ENCODE measurements at regions not wholly inside any gene's neighbourhood (a gene's known extent, or its start where the extent isn't known, plus 50 kb on each side); places are given as distances from the start of the nearest gene placed in this dataset.
A peak's percentile ranks its signal among the peaks of the same experiment; 100 is the strongest.

DNA sequence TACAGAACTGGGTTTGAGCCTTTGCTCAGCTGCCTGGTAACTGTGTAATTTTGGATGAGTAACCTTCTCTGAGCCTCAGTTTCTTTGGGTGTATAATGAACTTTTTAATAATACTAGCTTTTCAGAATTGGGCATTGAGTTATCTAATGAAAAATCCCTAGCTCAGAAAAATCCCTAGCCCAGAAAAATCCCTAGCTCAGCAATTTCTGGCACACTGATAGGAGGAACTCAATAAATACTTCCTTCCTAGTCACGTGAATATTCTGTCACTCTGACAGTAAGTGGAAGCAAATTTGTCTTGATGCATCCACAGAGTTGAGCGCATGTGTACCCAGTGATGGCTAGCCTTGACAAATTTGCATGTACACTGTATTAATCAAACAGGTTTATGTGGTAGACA is 817.6 kb downstream of the XPNPEP1 start:
- no peaks in the 10 kb centered on the region for H3K27me3 ChIP-seq (ENCODE audit: control insufficient read depth, insufficient read depth, low read length)

DNA sequence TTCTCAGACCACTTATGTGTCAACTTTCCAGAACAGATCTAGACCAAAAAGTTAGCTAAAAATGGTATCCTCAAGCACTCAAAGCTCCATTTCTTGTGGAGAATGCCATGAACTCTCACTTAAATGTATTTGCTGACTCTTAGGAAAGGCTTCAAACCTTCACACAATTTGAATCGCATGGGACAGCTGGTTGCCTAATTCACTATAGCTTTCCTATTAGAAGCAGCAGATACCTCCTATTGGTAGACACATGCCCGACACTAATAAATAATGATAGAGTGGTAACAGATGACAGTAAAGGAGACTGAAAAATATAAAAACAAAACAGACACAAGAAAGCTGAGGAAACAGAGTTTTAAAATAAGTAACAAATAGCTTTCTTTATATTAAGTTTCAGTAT is 818.5 kb downstream of the XPNPEP1 start:
- Histone ChIP-seq H3K4me3 (ENCODE audit: low read depth, low read length) (no peak overlapping the region), H3K4me1 (ENCODE audit: control insufficient read depth, insufficient read depth, low read length) (no peaks in the 10 kb centered on the region), H3K27ac (ENCODE audit: low read depth, low read length) (no peak overlapping the region), H3K36me3 (ENCODE audit: control insufficient read depth, insufficient read depth, low read length) (no peaks in the 10 kb centered on the region), H3K9me3 (ENCODE audit: control insufficient read depth, insufficient read depth, low read length) (no peaks in the 10 kb centered on the region), H3K27me3 (ENCODE audit: control insufficient read depth, insufficient read depth, low read length) (no peaks in the 10 kb centered on the region)
- no peak for DNase-seq (ENCODE audit: low read depth in 4 of 6, low spot score in 6 of 6)
- no CpG with 5 or more reads among the region's 2 CpGs for WGBS (ENCODE audit: insufficient coverage)

More for the DNA sequence above, 817.6 kb downstream of the XPNPEP1 start:
- H3K4me1 ChIP-seq (ENCODE audit: control insufficient read depth, insufficient read depth, low read length) = no peaks in the 10 kb centered on the region
- H3K36me3 ChIP-seq (ENCODE audit: control insufficient read depth, insufficient read depth, low read length) = no peaks in the 10 kb centered on the region
- DNase-seq (ENCODE audit: low read depth in 4 of 6, low spot score in 6 of 6) = no peak
- WGBS (ENCODE audit: insufficient coverage) = no CpG with 5 or more reads among the region's 2 CpGs
- H3K9me3 ChIP-seq (ENCODE audit: control insufficient read depth, insufficient read depth, low read length) = no peaks in the 10 kb centered on the region
- no peak overlapping the region for H3K4me3 ChIP-seq (ENCODE audit: low read depth, low read length)
- H3K27ac ChIP-seq (ENCODE audit: low read depth, low read length) = no peak overlapping the region

GRCh38 chr10:109103278-109103677 is 820.0 kb downstream of the XPNPEP1 start:
- Histone ChIP-seq H3K4me1 (ENCODE audit: control insufficient read depth, insufficient read depth, low read length) (no peaks in the 10 kb centered on the region), H3K27me3 (ENCODE audit: control insufficient read depth, insufficient read depth, low read length) (no peaks in the 10 kb centered on the region), H3K27ac (ENCODE audit: low read depth, low read length) (no peak overlapping the region), H3K9me3 (ENCODE audit: control insufficient read depth, insufficient read depth, low read length) (no peaks in the 10 kb centered on the region), H3K36me3 (ENCODE audit: control insufficient read depth, insufficient read depth, low read length) (no peaks in the 10 kb centered on the region), H3K4me3 (ENCODE audit: low read depth, low read length) (no peak overlapping the region)
- no peak for DNase-seq (ENCODE audit: low read depth in 4 of 6, low spot score in 6 of 6)
- WGBS (ENCODE audit: insufficient coverage) = 50% methylated on average over 1 of the region's 2 CpGs

- no peak overlapping the region for H3K27ac ChIP-seq (ENCODE audit: low read depth, low read length)
- peaks cover 3% of the 10 kb centered on the region for H3K9me3 ChIP-seq (ENCODE audit: control insufficient read depth, insufficient read depth, low read length)
- no peak overlapping the region for H3K4me3 ChIP-seq (ENCODE audit: low read depth, low read length)
- no peaks in the 10 kb centered on the region for H3K36me3 ChIP-seq (ENCODE audit: control insufficient read depth, insufficient read depth, low read length)
- no CpG with 5 or more reads among the region's 3 CpGs for WGBS (ENCODE audit: insufficient coverage)
- no peaks in the 10 kb centered on the region for H3K4me1 ChIP-seq (ENCODE audit: control insufficient read depth, insufficient read depth, low read length)
- no peaks in the 10 kb centered on the region for H3K27me3 ChIP-seq (ENCODE audit: control insufficient read depth, insufficient read depth, low read length)
- DNase-seq (ENCODE audit: low read depth in 4 of 6, low spot score in 6 of 6) = no peak
These were observed 833.5 kb downstream of the XPNPEP1 start for GRCh38 chr10:109089779-109090178.

DNA sequence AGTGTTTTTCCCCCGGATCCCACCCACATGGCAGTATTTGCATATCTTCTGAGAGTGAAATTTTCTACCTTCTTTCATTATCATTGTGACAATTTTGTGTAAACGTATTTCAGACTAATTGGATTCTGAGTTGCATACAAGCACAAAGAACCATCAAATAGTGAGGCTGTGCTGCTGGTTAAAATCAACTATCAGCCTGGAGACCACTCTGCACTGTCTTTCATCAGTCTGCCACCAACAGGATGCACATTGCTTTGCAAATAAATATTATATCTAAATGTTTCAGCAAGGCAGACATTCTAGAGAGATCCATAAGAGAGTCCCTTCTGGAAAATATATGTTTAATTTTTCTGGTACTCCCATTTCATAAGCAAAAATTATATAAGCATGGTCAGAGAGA is 851.8 kb downstream of the XPNPEP1 start:
- Histone ChIP-seq H3K9me3 (ENCODE audit: control insufficient read depth, insufficient read depth, low read length) (no peaks in the 10 kb centered on the region), H3K4me1 (ENCODE audit: control insufficient read depth, insufficient read depth, low read length) (no peaks in the 10 kb centered on the region), H3K4me3 (ENCODE audit: low read depth, low read length) (no peak overlapping the region), H3K36me3 (ENCODE audit: control insufficient read depth, insufficient read depth, low read length) (no peaks in the 10 kb centered on the region), H3K27ac (ENCODE audit: low read depth, low read length) (no peak overlapping the region), H3K27me3 (ENCODE audit: control insufficient read depth, insufficient read depth, low read length) (no peaks in the 10 kb centered on the region)
- WGBS (ENCODE audit: insufficient coverage) = no CpG with 5 or more reads among the region's 2 CpGs
- peak in 2 of 6 donors; percentile 20 to 57 for DNase-seq (ENCODE audit: low read depth in 4 of 6, low spot score in 6 of 6)

DNA sequence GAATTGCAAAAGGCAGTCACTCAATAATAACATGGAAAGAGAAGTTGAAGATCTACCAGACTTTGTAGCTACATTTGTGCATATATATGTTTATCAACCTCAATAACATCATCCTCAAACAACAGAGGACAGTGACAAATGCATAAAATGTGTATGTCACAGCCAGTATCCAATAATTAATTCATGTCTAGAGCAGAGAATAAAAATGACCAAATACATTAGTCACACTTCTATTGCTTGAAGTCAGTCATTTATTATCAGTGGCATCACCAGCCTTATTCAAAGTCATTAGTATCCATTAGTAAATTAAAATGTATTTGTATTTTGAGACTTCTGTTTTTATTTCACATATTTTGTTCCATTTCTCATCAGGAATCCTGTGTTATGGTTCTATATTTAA is 852.8 kb downstream of the XPNPEP1 start:
- no peak overlapping the region for H3K4me3 ChIP-seq (ENCODE audit: low read depth, low read length)
- no peaks in the 10 kb centered on the region for H3K27me3 ChIP-seq (ENCODE audit: control insufficient read depth, insufficient read depth, low read length)
- no peaks in the 10 kb centered on the region for H3K9me3 ChIP-seq (ENCODE audit: control insufficient read depth, insufficient read depth, low read length)
- DNase-seq (ENCODE audit: low read depth in 4 of 6, low spot score in 6 of 6) = no peak
- H3K36me3 ChIP-seq (ENCODE audit: control insufficient read depth, insufficient read depth, low read length) = no peaks in the 10 kb centered on the region
- no peak overlapping the region for H3K27ac ChIP-seq (ENCODE audit: low read depth, low read length)
- no peaks in the 10 kb centered on the region for H3K4me1 ChIP-seq (ENCODE audit: control insufficient read depth, insufficient read depth, low read length)

DNA sequence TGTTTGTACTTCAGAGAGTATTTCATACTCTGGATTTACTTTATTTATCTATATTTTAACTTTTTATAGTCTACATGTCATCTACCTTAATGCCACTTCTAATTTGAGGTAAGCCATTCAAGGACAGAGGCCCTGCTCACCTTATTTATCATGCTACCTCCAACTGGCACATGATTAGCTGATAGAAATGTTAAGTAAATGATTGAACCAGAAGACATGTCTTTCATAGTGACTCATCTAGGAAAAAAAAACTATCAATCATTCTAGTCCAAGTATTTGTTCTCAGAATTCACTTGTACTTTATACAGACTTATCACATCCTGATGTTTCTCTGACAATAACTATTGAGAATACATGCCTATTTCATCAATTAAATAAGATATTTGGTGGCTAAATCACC is 856.3 kb downstream of the XPNPEP1 start:
- no peak for DNase-seq (ENCODE audit: low read depth in 4 of 6, low spot score in 6 of 6)
- no peak overlapping the region for H3K4me3 ChIP-seq (ENCODE audit: low read depth, low read length)
- H3K4me1 ChIP-seq (ENCODE audit: control insufficient read depth, insufficient read depth, low read length) = no peaks in the 10 kb centered on the region
- H3K27me3 ChIP-seq (ENCODE audit: control insufficient read depth, insufficient read depth, low read length) = no peaks in the 10 kb centered on the region
- no peaks in the 10 kb centered on the region for H3K9me3 ChIP-seq (ENCODE audit: control insufficient read depth, insufficient read depth, low read length)
- no peaks in the 10 kb centered on the region for H3K36me3 ChIP-seq (ENCODE audit: control insufficient read depth, insufficient read depth, low read length)
- no peak overlapping the region for H3K27ac ChIP-seq (ENCODE audit: low read depth, low read length)

- Histone ChIP-seq H3K4me3 (ENCODE audit: low read depth, low read length) (no peak overlapping the region), H3K9me3 (ENCODE audit: control insufficient read depth, insufficient read depth, low read length) (no peaks in the 10 kb centered on the region), H3K27me3 (ENCODE audit: control insufficient read depth, insufficient read depth, low read length) (no peaks in the 10 kb centered on the region), H3K27ac (ENCODE audit: low read depth, low read length) (no peak overlapping the region), H3K36me3 (ENCODE audit: control insufficient read depth, insufficient read depth, low read length) (no peaks in the 10 kb centered on the region), H3K4me1 (ENCODE audit: control insufficient read depth, insufficient read depth, low read length) (no peaks in the 10 kb centered on the region)
- DNase-seq (ENCODE audit: low read depth in 4 of 6, low spot score in 6 of 6) = peak in 1 of 6 donors; percentile 90
- no CpG with 5 or more reads among the region's 2 CpGs for WGBS (ENCODE audit: insufficient coverage)
These were observed 857.5 kb downstream of the XPNPEP1 start for GRCh38 chr10:109065821-109066220.

- DNase-seq (ENCODE audit: low read depth in 4 of 6, low spot score in 6 of 6) = no peak
- H3K36me3 ChIP-seq (ENCODE audit: control insufficient read depth, insufficient read depth, low read length) = no peaks in the 10 kb centered on the region
- no peak overlapping the region for H3K27ac ChIP-seq (ENCODE audit: low read depth, low read length)
- no peaks in the 10 kb centered on the region for H3K9me3 ChIP-seq (ENCODE audit: control insufficient read depth, insufficient read depth, low read length)
- no peaks in the 10 kb centered on the region for H3K4me1 ChIP-seq (ENCODE audit: control insufficient read depth, insufficient read depth, low read length)
- no peak overlapping the region for H3K4me3 ChIP-seq (ENCODE audit: low read depth, low read length)
- H3K27me3 ChIP-seq (ENCODE audit: control insufficient read depth, insufficient read depth, low read length) = no peaks in the 10 kb centered on the region
These were observed 860.9 kb downstream of the XPNPEP1 start for GRCh38 chr10:109062371-109062770.

GRCh38 chr10:109055243-109055642 is 868.1 kb downstream of the XPNPEP1 start:
- no CpG with 5 or more reads among the region's 2 CpGs for WGBS (ENCODE audit: insufficient coverage)
- DNase-seq (ENCODE audit: low read depth in 4 of 6, low spot score in 6 of 6) = no peak
- H3K27me3 ChIP-seq (ENCODE audit: control insufficient read depth, insufficient read depth, low read length) = no peaks in the 10 kb centered on the region

DNA sequence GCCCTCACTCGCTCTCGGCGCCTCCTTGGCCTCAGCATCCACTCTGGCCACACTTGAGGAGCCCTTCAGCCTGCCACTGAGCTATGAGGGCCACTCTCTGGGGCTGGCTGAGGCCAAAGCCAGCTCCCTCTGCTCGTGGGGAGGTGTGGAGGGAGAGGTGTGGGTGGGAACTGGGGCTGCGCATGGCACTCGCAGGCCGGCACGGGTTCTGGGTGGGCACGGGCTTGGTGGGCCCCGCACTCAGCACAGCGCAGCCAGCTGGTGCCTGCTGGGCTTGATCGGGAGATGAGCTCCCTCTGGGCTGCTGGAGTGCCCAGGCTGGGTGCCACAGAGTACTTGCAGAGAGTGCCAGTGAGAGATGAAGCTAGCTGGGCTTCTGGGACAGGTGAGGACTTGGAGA is 875.5 kb downstream of the XPNPEP1 start:
- Histone ChIP-seq H3K4me1 (ENCODE audit: control insufficient read depth, insufficient read depth, low read length) (no peaks in the 10 kb centered on the region), H3K27me3 (ENCODE audit: control insufficient read depth, insufficient read depth, low read length) (no peaks in the 10 kb centered on the region), H3K36me3 (ENCODE audit: control insufficient read depth, insufficient read depth, low read length) (no peaks in the 10 kb centered on the region), H3K9me3 (ENCODE audit: control insufficient read depth, insufficient read depth, low read length) (no peaks in the 10 kb centered on the region), H3K4me3 (ENCODE audit: low read depth, low read length) (no peak overlapping the region), H3K27ac (ENCODE audit: low read depth, low read length) (no peak overlapping the region)
- DNase-seq (ENCODE audit: low read depth in 4 of 6, low spot score in 6 of 6) = no peak
- WGBS (ENCODE audit: insufficient coverage) = 95% methylated on average over 12 of the region's 12 CpGs

More at GRCh38 chr10:109055243-109055642, 868.1 kb downstream of the XPNPEP1 start:
- H3K27ac ChIP-seq (ENCODE audit: low read depth, low read length) = no peak overlapping the region
- H3K36me3 ChIP-seq (ENCODE audit: control insufficient read depth, insufficient read depth, low read length) = no peaks in the 10 kb centered on the region
- H3K4me3 ChIP-seq (ENCODE audit: low read depth, low read length) = no peak overlapping the region
- no peaks in the 10 kb centered on the region for H3K4me1 ChIP-seq (ENCODE audit: control insufficient read depth, insufficient read depth, low read length)
- H3K9me3 ChIP-seq (ENCODE audit: control insufficient read depth, insufficient read depth, low read length) = no peaks in the 10 kb centered on the region
